ENCODE measurements at regions not wholly inside any gene's neighbourhood (a gene's known extent, or its start where the extent isn't known, plus 50 kb on each side); places are given as distances from the start of the nearest gene placed in this dataset.

GRCh38 chr18:70494524-70494923 is 205.7 kb downstream of the SOCS6 start:
- H3K27me3 ChIP-seq (ENCODE audit: control insufficient read depth, insufficient read depth, low read length) = no peaks in the 10 kb centered on the region
- no peaks in the 10 kb centered on the region for H3K36me3 ChIP-seq (ENCODE audit: control insufficient read depth, insufficient read depth, low read length)
- no peak for DNase-seq (ENCODE audit: low read depth, low spot score)
- WGBS (ENCODE audit: insufficient coverage, insufficient read length) = no CpG with 5 or more reads among the region's 2 CpGs
- no peaks in the 10 kb centered on the region for H3K9me3 ChIP-seq (ENCODE audit: control insufficient read depth, insufficient read depth, low read length)
- H3K27ac ChIP-seq (ENCODE audit: low read length) = no peak overlapping the region
- no peak overlapping the region for H3K4me3 ChIP-seq (ENCODE audit: low read length)
- no peaks in the 10 kb centered on the region for H3K4me1 ChIP-seq (ENCODE audit: control insufficient read depth, insufficient read depth, low read length)

DNA sequence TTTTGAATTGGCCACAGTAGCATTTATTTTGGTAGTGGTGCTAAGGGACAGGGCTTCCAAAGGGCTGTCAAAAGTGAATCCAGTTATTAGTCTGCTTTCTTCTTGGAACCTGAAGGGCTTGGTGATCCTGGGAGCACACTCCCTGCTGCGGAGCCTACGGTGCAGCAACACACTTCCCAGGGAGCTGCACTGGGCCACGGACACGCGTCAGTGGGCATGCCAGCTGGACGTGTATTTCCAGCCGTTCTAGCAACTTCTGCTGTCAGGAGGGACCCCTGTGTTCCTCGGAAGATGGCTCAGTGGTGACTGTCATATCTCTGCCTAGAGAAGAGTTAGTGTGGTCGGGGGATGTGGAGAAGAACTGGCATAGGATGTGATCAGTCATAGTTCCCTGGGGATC is 204.6 kb downstream of the SOCS6 start:
- no CpG with 5 or more reads among the region's 9 CpGs for WGBS (ENCODE audit: insufficient coverage, insufficient read length)
- Histone ChIP-seq H3K9me3 (ENCODE audit: control insufficient read depth, insufficient read depth, low read length) (no peaks in the 10 kb centered on the region), H3K4me3 (ENCODE audit: low read length) (no peak overlapping the region), H3K4me1 (ENCODE audit: control insufficient read depth, insufficient read depth, low read length) (no peaks in the 10 kb centered on the region), H3K27ac (ENCODE audit: low read length) (no peak overlapping the region), H3K27me3 (ENCODE audit: control insufficient read depth, insufficient read depth, low read length) (no peaks in the 10 kb centered on the region), H3K36me3 (ENCODE audit: control insufficient read depth, insufficient read depth, low read length) (no peaks in the 10 kb centered on the region)
- DNase-seq (ENCODE audit: low read depth, low spot score) = no peak

DNA sequence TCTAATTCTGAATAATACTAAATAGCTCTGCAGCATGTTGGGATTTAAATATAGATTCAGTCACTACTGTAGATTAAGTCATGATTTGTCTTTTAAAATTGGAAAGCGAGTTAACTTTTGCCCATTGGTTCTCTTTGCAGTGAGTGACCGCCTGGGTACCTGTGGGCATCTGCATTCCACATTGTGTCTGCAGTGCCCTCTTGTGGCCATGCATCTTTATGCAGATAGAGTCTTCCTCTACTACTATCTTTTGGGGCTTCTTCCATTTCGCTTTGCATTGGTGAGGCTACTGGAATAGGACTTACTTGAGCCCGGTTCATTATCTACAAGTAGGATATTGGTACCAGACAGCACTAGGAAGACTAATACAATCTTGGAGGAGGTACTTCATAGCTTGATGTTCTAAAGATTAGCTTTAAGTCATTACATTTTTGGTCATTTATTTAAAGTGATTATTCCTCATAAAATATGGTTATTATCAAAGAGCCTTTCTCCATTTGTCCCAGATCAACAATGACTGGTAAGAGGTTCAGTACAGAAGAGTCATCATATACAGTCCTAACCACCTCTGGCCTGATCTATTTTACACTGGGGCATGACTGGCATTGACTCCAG is 203.0 kb downstream of the SOCS6 start:
- DNase-seq (ENCODE audit: low read depth, low spot score) = peak; percentile 60
- no peaks in the 10 kb centered on the region for H3K36me3 ChIP-seq (ENCODE audit: control insufficient read depth, insufficient read depth, low read length)
- no peak overlapping the region for H3K4me3 ChIP-seq (ENCODE audit: low read length)
- no CpG with 5 or more reads among the region's 4 CpGs for WGBS (ENCODE audit: insufficient coverage, insufficient read length)
- H3K4me1 ChIP-seq (ENCODE audit: control insufficient read depth, insufficient read depth, low read length) = no peaks in the 10 kb centered on the region
- H3K27ac ChIP-seq (ENCODE audit: low read length) = no peak overlapping the region
- no peaks in the 10 kb centered on the region for H3K27me3 ChIP-seq (ENCODE audit: control insufficient read depth, insufficient read depth, low read length)
- H3K9me3 ChIP-seq (ENCODE audit: control insufficient read depth, insufficient read depth, low read length) = no peaks in the 10 kb centered on the region

DNA sequence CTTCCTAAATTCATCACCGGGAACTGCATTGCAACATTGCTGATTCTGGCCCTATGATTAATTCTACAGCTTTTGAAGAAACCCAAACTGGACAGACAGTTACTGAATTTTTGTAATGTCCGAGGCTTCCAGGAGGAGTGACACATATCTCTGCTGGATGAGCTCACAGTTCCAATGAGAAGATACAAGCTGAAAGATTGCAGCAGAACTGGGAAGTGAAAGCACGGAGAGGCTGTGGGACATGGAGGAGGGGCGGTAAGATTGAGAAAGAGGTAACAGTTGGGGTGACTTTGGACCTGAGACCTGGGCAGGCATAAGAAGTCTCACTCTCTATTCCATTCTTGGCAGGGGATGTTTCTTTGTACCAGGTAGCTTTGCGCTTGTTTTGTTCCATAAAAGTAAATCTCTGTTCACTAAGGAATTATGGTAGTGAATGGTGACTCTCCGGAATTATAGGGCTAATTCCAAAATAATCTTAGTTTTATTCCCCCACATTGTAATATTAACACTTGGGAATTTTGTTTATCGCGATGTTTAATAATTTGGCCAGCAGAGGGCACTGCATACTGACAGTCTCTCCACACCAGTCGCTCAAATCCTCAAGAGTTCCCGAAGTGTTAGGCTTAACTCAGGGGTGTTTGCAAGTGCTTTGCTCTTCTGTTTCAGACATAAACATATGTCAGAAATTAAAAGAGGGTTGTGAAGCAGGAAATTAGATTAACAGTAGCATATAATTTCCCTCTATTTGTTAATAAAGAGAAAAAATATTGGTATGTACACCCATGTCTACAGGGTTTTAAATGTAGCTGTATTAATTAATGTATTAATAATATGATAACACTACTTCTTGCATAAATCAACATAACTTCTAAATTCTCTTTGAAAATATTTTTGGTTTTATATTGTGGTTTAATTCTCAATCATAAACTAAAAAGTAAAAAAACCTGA is 201.4 kb downstream of the SOCS6 start:
- no peaks in the 10 kb centered on the region for H3K36me3 ChIP-seq (ENCODE audit: control insufficient read depth, insufficient read depth, low read length)
- no peaks in the 10 kb centered on the region for H3K27me3 ChIP-seq (ENCODE audit: control insufficient read depth, insufficient read depth, low read length)
- no CpG with 5 or more reads among the region's 10 CpGs for WGBS (ENCODE audit: insufficient coverage, insufficient read length)
- H3K4me3 ChIP-seq (ENCODE audit: low read length) = no peak overlapping the region
- no peaks in the 10 kb centered on the region for H3K4me1 ChIP-seq (ENCODE audit: control insufficient read depth, insufficient read depth, low read length)
- DNase-seq (ENCODE audit: low read depth, low spot score) = peak; percentile 16
- H3K27ac ChIP-seq (ENCODE audit: low read length) = no peak overlapping the region
- H3K9me3 ChIP-seq (ENCODE audit: control insufficient read depth, insufficient read depth, low read length) = no peaks in the 10 kb centered on the region

GRCh38 chr18:70489571-70489970 is 200.7 kb downstream of the SOCS6 start:
- Histone ChIP-seq H3K27ac (ENCODE audit: low read length) (no peak overlapping the region), H3K36me3 (ENCODE audit: control insufficient read depth, insufficient read depth, low read length) (no peaks in the 10 kb centered on the region), H3K4me3 (ENCODE audit: low read length) (no peak overlapping the region), H3K27me3 (ENCODE audit: control insufficient read depth, insufficient read depth, low read length) (no peaks in the 10 kb centered on the region), H3K9me3 (ENCODE audit: control insufficient read depth, insufficient read depth, low read length) (no peaks in the 10 kb centered on the region), H3K4me1 (ENCODE audit: control insufficient read depth, insufficient read depth, low read length) (no peaks in the 10 kb centered on the region)
- DNase-seq (ENCODE audit: low read depth, low spot score) = no peak
- WGBS (ENCODE audit: insufficient coverage, insufficient read length) = no CpG with 5 or more reads among the region's 4 CpGs

DNA sequence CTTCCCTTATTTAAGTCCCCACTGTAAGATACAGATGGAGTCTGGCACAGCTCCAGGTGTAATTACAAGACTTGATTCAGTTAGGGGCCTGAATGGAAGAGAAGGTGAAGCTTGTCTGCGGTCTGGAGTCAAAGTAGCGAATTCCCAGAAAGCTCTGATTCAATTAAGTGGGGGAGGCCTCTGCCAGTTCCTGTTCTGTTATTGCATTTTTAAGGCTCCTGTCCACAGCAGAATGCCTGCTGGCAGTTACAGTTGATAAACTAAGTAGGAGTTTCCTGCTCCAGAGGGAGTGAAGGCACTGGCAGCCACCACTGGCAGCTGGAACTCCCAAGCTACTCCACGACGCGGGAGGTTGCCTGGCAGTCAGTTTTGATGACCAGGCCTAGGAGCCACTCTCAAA is 181.1 kb downstream of the SOCS6 start:
- no peaks in the 10 kb centered on the region for H3K4me1 ChIP-seq (ENCODE audit: control insufficient read depth, insufficient read depth, low read length)
- DNase-seq (ENCODE audit: low read depth, low spot score) = no peak
- WGBS (ENCODE audit: insufficient coverage, insufficient read length) = no CpG with 5 or more reads among the region's 5 CpGs
- H3K4me3 ChIP-seq (ENCODE audit: low read length) = no peak overlapping the region
- no peaks in the 10 kb centered on the region for H3K27me3 ChIP-seq (ENCODE audit: control insufficient read depth, insufficient read depth, low read length)
- H3K36me3 ChIP-seq (ENCODE audit: control insufficient read depth, insufficient read depth, low read length) = no peaks in the 10 kb centered on the region
- H3K27ac ChIP-seq (ENCODE audit: low read length) = no peak overlapping the region
- no peaks in the 10 kb centered on the region for H3K9me3 ChIP-seq (ENCODE audit: control insufficient read depth, insufficient read depth, low read length)

GRCh38 chr18:70468861-70469547 is 180.2 kb downstream of the SOCS6 start:
- Histone ChIP-seq H3K4me1 (ENCODE audit: control insufficient read depth, insufficient read depth, low read length) (no peaks in the 10 kb centered on the region), H3K4me3 (ENCODE audit: low read length) (no peak overlapping the region), H3K36me3 (ENCODE audit: control insufficient read depth, insufficient read depth, low read length) (no peaks in the 10 kb centered on the region), H3K27ac (ENCODE audit: low read length) (no peak overlapping the region), H3K27me3 (ENCODE audit: control insufficient read depth, insufficient read depth, low read length) (no peaks in the 10 kb centered on the region), H3K9me3 (ENCODE audit: control insufficient read depth, insufficient read depth, low read length) (no peaks in the 10 kb centered on the region)
- WGBS (ENCODE audit: insufficient coverage, insufficient read length) = no CpG with 5 or more reads among the region's 5 CpGs
- DNase-seq (ENCODE audit: low read depth, low spot score) = no peak

DNA sequence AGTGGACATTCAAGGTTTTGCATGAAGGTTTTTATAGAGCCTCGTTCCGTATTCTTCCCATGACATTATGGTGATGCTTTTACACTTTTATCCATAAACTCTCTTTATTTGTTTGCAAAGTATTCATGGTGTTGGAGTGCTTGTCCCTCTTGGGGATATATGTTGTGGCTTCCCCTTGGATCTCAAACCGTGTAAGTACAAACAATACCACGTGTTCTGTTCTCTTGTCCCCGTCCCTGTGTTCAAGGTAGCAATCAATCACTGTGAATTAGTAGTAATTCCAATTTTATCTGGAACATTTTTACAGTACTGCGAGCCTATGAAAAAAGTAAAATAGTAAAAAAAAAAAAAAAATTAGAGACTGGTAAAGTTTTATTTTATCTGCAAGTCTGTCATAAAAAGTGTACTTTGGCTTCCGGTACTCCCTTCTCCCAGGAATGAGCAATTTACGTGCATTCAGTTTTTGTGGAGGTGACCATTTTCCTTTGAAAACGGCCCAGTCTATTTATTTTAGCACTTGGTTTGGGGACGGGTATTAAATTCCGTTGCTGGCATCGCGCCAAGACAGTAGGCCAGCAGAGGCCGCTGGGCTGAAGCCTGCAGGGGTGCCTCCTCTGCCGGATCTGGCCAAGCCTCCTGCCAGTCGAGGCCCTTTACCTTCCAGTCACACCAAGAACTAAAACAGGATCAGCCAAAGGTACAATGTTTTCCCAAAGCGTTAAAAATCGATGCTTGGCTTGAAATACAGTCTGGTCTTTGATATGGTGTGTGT is 175.7 kb downstream of the SOCS6 start:
- no CpG with 5 or more reads among the region's 18 CpGs for WGBS (ENCODE audit: insufficient coverage, insufficient read length)
- no peak overlapping the region for H3K4me3 ChIP-seq (ENCODE audit: low read length)

GRCh38 chr18:70463085-70463484 is 174.2 kb downstream of the SOCS6 start:
- no peaks in the 10 kb centered on the region for H3K9me3 ChIP-seq (ENCODE audit: control insufficient read depth, insufficient read depth, low read length)
- DNase-seq (ENCODE audit: low read depth, low spot score) = no peak
- no peaks in the 10 kb centered on the region for H3K36me3 ChIP-seq (ENCODE audit: control insufficient read depth, insufficient read depth, low read length)
- H3K27me3 ChIP-seq (ENCODE audit: control insufficient read depth, insufficient read depth, low read length) = no peaks in the 10 kb centered on the region
- no CpG with 5 or more reads among the region's 6 CpGs for WGBS (ENCODE audit: insufficient coverage, insufficient read length)
- no peak overlapping the region for H3K4me3 ChIP-seq (ENCODE audit: low read length)
- no peak overlapping the region for H3K27ac ChIP-seq (ENCODE audit: low read length)
- H3K4me1 ChIP-seq (ENCODE audit: control insufficient read depth, insufficient read depth, low read length) = no peaks in the 10 kb centered on the region

More for the DNA sequence above, 175.7 kb downstream of the SOCS6 start:
- peak; percentile 35 for DNase-seq (ENCODE audit: low read depth, low spot score)
- no peaks in the 10 kb centered on the region for H3K36me3 ChIP-seq (ENCODE audit: control insufficient read depth, insufficient read depth, low read length)
- no peak overlapping the region for H3K27ac ChIP-seq (ENCODE audit: low read length)
- no peaks in the 10 kb centered on the region for H3K27me3 ChIP-seq (ENCODE audit: control insufficient read depth, insufficient read depth, low read length)
- no peaks in the 10 kb centered on the region for H3K4me1 ChIP-seq (ENCODE audit: control insufficient read depth, insufficient read depth, low read length)
- H3K9me3 ChIP-seq (ENCODE audit: control insufficient read depth, insufficient read depth, low read length) = no peaks in the 10 kb centered on the region

DNA sequence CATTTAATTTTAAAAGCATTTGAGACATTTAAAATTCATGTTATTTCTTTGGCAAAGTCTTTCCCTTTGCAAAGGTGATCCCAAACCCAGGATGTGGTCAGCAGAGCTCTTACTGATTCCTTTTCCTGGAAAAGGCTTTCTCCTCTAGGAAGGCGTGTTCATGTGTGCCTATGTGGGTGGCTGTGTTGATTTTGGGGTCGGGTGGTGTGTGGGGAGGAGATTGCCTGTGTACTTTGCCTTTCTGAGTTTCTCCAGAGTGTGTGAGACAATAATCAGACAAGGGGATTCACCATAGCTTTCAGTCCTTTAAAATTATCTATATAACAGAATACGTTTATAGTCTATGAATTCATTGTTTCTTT is 173.2 kb downstream of the SOCS6 start:
- no CpG with 5 or more reads among the region's 3 CpGs for WGBS (ENCODE audit: insufficient coverage, insufficient read length)

More for the DNA sequence above, 173.2 kb downstream of the SOCS6 start:
- H3K4me3 ChIP-seq (ENCODE audit: low read length) = no peak overlapping the region
- no peaks in the 10 kb centered on the region for H3K4me1 ChIP-seq (ENCODE audit: control insufficient read depth, insufficient read depth, low read length)
- H3K36me3 ChIP-seq (ENCODE audit: control insufficient read depth, insufficient read depth, low read length) = no peaks in the 10 kb centered on the region
- H3K9me3 ChIP-seq (ENCODE audit: control insufficient read depth, insufficient read depth, low read length) = no peaks in the 10 kb centered on the region
- H3K27me3 ChIP-seq (ENCODE audit: control insufficient read depth, insufficient read depth, low read length) = no peaks in the 10 kb centered on the region
- no peak for DNase-seq (ENCODE audit: low read depth, low spot score)
- H3K27ac ChIP-seq (ENCODE audit: low read length) = no peak overlapping the region
